Keratinocyte (primary cell): ENCODE measurements at regions not wholly inside any gene's neighbourhood (a gene's known extent, or its start where the extent isn't known, plus 50 kb on each side); places are given as distances from the start of the nearest gene placed in this dataset.

Experiments
- DNase-seq: peaks from one replicate; pipeline ENCODE4 v3.0.0-alpha.2; 2011; ENCODE audit warnings: low read depth, missing footprints, low spot score
- FAIRE-seq: peaks from 2 replicates; lab custom pipeline; 2011; peaks lifted over from hg19 to GRCh38; lab: Jason Lieb, UNC
- H2AFZ ChIP-seq: 2 replicates; pipeline ENCODE4 v1.6.0; 2012; ENCODE audit warnings: low read length, control low read depth, inconsistent platforms; ENCODE audit not compliant: control insufficient read depth
- H3K27ac ChIP-seq: 2 replicates; pipeline ENCODE4 v1.5.1; 2011; ENCODE audit warnings: low read length; ENCODE audit not compliant: control insufficient read depth, insufficient read depth
- H3K27me3 ChIP-seq: 3 replicates; pipeline ENCODE4 v1.6.0; 2011; ENCODE audit warnings: low read length; ENCODE audit not compliant: control insufficient read depth, insufficient read depth; ENCODE audit errors: extremely low read depth
- H3K36me3 ChIP-seq, 2 experiments: 2 replicates in 1 of 2; 3 replicates in 1 of 2; pipeline ENCODE4 v1.5.1; 2011; ENCODE audit warnings: low read length in 2 of 2, mild to moderate bottlenecking in 1 of 2; ENCODE audit not compliant: control insufficient read depth in 2 of 2, insufficient read depth in 2 of 2; ENCODE audit errors: extremely low read depth in 1 of 2
- H3K4me1 ChIP-seq: 3 replicates; pipeline ENCODE4 v1.5.1; 2011; ENCODE audit warnings: low read length; ENCODE audit not compliant: control insufficient read depth, insufficient read depth; ENCODE audit errors: extremely low read depth
- H3K4me2 ChIP-seq: 3 replicates; pipeline ENCODE4 v1.6.0; 2011; ENCODE audit warnings: low read depth, low read length; ENCODE audit not compliant: control insufficient read depth, insufficient read depth; ENCODE audit errors: extremely low read depth
- H3K4me3 ChIP-seq, 3 experiments: fragments of 200-600 bp in 1 of 3; sonication (generic) in 1 of 3; 2 replicates in 2 of 3; 3 replicates in 1 of 3; pipeline ENCODE4 v1.5.1; 2011 to 2016; ENCODE audit warnings: low read length in 3 of 3, mild to moderate bottlenecking in 3 of 3, control low read depth in 2 of 3, inconsistent platforms in 1 of 3, low read depth in 1 of 3, mixed read lengths in 1 of 3, mixed run types in 1 of 3, moderate library complexity in 1 of 3; ENCODE audit not compliant: control insufficient read depth in 2 of 3, insufficient read depth in 2 of 3; ENCODE audit errors: extremely low read depth in 1 of 3
- H3K79me2 ChIP-seq: 2 replicates; pipeline ENCODE4 v1.6.0; 2012; ENCODE audit warnings: low read length; ENCODE audit not compliant: control insufficient read depth, insufficient read depth
- H3K9ac ChIP-seq: 3 replicates; pipeline ENCODE4 v1.6.0; 2011; ENCODE audit warnings: low read length; ENCODE audit not compliant: control insufficient read depth, insufficient read depth; ENCODE audit errors: extremely low read depth
- H3K9me1 ChIP-seq: 3 replicates; pipeline ENCODE4 v1.6.0; 2011; ENCODE audit warnings: low read length; ENCODE audit not compliant: control insufficient read depth, insufficient read depth; ENCODE audit errors: extremely low read depth
- H3K9me3 ChIP-seq: 2 replicates; pipeline ENCODE4 v1.5.1; 2012; ENCODE audit warnings: low read depth, low read length; ENCODE audit not compliant: control insufficient read depth
- H4K20me1 ChIP-seq: 3 replicates; pipeline ENCODE4 v1.6.0; 2011; ENCODE audit warnings: low read length; ENCODE audit not compliant: control insufficient read depth, insufficient read depth; ENCODE audit errors: extremely low read depth
- EZH2 ChIP-seq: IDR thresholded peaks from one replicate; pipeline ENCODE4 v1.6.1; 2012; ENCODE audit warnings: inconsistent platforms, mild to moderate bottlenecking, low read length, moderate library complexity
- dilution Hi-C: fragments of 300-500 bp; cut with MboI; formaldehyde crosslinking; loops from one replicate; pipeline ENCODE4 v1.7.0; 2020; ENCODE audit warnings: low sequenced_read_pairs; ENCODE audit not compliant: extremely low pct_ligation_motif_present
- TF ChIP-seq, protein P1 (sequence below), 3 experiments: IDR thresholded peaks in 1 of 3; conservative IDR thresholded peaks in 1 of 3; optimal IDR thresholded peaks in 1 of 3; 2 replicates in 2 of 3; 3 replicates in 1 of 3; pipeline versions ENCODE3 to v1.5.1; 2011; ENCODE audit warnings: low read length in 3 of 3, mild to moderate bottlenecking in 3 of 3, moderate library complexity in 2 of 3, control low read depth in 1 of 3, inconsistent platforms in 1 of 3; ENCODE audit not compliant: insufficient read depth in 2 of 3; ENCODE audit errors: extremely low read depth in 1 of 3

DNA sequence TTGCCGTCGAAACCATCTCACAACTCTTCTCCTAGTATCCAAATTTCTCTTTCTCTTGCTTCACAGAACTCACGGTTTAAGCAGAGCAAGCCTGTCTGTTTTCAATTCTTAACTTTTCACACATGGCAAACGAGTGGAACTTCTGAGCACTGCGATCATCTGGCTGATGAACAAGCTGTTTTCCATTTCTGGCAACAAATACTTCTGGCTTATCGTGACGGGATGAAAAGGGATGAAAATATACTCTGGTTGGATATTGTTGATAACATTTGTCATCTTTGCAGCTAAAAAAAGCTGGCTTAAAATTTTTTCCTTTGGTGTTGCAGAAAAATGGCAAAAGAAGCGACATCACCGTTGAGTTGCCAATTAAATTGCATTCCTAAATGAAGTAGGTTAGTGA lies 515.2 kb upstream of the JARID2 start:
- Histone ChIP-seq H3K4me1 (peaks cover 39% of the 10 kb centered on the region), H2AFZ (no peak overlapping the region), H3K9me1 (no peaks in the 10 kb centered on the region), H4K20me1 (no peaks in the 10 kb centered on the region), H3K27me3 (no peaks in the 10 kb centered on the region), H3K9me3 (no peaks in the 10 kb centered on the region), H3K36me3 (no peaks in the 10 kb centered on the region), H3K27ac (no peak overlapping the region), H3K4me3 (no peak overlapping the region), H3K9ac (no peak overlapping the region), H3K79me2 (no peaks in the 10 kb centered on the region), H3K4me2 (no peak overlapping the region)
- no peak for DNase-seq
- TF ChIP-seq EZH2 = no peak
- TF ChIP-seq, protein P1, sequence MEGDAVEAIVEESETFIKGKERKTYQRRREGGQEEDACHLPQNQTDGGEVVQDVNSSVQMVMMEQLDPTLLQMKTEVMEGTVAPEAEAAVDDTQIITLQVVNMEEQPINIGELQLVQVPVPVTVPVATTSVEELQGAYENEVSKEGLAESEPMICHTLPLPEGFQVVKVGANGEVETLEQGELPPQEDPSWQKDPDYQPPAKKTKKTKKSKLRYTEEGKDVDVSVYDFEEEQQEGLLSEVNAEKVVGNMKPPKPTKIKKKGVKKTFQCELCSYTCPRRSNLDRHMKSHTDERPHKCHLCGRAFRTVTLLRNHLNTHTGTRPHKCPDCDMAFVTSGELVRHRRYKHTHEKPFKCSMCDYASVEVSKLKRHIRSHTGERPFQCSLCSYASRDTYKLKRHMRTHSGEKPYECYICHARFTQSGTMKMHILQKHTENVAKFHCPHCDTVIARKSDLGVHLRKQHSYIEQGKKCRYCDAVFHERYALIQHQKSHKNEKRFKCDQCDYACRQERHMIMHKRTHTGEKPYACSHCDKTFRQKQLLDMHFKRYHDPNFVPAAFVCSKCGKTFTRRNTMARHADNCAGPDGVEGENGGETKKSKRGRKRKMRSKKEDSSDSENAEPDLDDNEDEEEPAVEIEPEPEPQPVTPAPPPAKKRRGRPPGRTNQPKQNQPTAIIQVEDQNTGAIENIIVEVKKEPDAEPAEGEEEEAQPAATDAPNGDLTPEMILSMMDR (optimal IDR thresholded peaks at IDR 0.05 in 1 of 3, IDR thresholded peaks at IDR 0.05 in 1 of 3, conservative IDR thresholded peaks at IDR 0.05 in 1 of 3; ENCODE audit: extremely low read depth in 1 of 3, insufficient read depth in 2 of 3, low read length in 3 of 3) = no peak
- dilution Hi-C loops = no loop called here
- FAIRE-seq = no peak

DNA sequence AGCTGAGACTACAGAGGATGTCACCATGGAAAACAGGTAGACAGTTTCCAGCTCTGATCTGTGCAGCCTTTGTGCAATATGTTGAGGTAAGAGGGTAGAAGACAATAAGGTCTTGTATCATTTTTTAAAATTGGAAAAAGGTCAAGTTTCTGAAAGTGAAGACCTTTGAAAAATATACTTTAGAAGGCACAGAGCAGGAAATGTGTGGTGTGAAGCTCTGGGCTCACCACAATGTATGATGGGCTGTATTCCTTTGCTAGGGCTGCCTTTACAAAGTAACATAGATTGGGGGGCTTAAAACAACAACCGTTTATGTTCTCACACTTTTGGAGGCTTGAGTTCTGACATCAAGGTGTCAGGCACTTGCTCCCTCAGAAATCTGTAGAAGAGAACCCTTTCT lies 514.3 kb upstream of the JARID2 start:
- dilution Hi-C loops = no loop called here
- TF ChIP-seq EZH2 = no peak
- TF ChIP-seq, protein P1 (optimal IDR thresholded peaks at IDR 0.05 in 1 of 3, IDR thresholded peaks at IDR 0.05 in 1 of 3, conservative IDR thresholded peaks at IDR 0.05 in 1 of 3; ENCODE audit: extremely low read depth in 1 of 3, insufficient read depth in 2 of 3, low read length in 3 of 3) = no peak
- H3K79me2 ChIP-seq = no peaks in the 10 kb centered on the region
- no peak for FAIRE-seq
- H3K9ac ChIP-seq = peak overlapping the region; percentile 77
- H3K4me3 ChIP-seq = no peak overlapping the region
- no peaks in the 10 kb centered on the region for H4K20me1 ChIP-seq
- no peaks in the 10 kb centered on the region for H3K36me3 ChIP-seq
- peak overlapping the region; percentile 99 for H3K27ac ChIP-seq
- no peak for DNase-seq
- no peak overlapping the region for H3K4me2 ChIP-seq
- no peaks in the 10 kb centered on the region for H3K9me1 ChIP-seq
- H3K27me3 ChIP-seq = no peaks in the 10 kb centered on the region
- H3K4me1 ChIP-seq = peaks cover 39% of the 10 kb centered on the region
- no peaks in the 10 kb centered on the region for H3K9me3 ChIP-seq
- H2AFZ ChIP-seq = peak overlapping the region; percentile 38
